Lower leg skin (tissue), 3 donors: ENCODE measurements at regions not wholly inside any gene's neighbourhood (a gene's known extent, or its start where the extent isn't known, plus 50 kb on each side); places are given as distances from the start of the nearest gene placed in this dataset.

Source experiments
- POLR2A ChIP-seq, 2 donors: fragments of 450-650 bp; IDR thresholded peaks; one replicate each; pipeline ENCODE4 v1.6.1; 2016 to 2017; ENCODE audit warnings: antibody characterized with exemption in 2 of 2, mild to moderate bottlenecking in 1 of 2, moderate library complexity in 1 of 2
- TF ChIP-seq, protein P1 (sequence below), 3 donors: fragments of 450-650 bp; IDR thresholded peaks; one replicate each; pipeline ENCODE4 v1.5.1; 2016; ENCODE audit warnings: antibody characterized with exemption in 3 of 3, mild to moderate bottlenecking in 3 of 3, moderate library complexity in 2 of 3

DNA sequence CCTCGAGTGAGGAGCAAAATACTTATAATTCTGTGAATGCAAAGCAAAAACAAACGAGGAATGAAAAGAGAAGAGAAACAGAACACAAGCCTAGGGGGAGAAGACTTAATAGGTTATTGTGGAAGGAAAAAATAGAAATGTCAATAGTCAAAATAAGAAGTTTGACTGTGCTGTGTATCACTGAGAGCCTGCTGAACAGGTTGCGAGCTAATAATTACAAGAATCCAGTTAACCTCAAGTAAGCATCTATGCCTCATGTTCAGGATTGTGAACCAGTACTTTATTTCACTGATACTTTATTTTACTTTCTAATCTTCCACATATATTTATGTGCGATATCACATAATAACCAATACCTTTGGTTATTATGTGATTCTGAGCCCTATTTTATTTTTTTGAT lies 316.7 kb downstream of the OTUD1 start:
- TF ChIP-seq, protein P1, sequence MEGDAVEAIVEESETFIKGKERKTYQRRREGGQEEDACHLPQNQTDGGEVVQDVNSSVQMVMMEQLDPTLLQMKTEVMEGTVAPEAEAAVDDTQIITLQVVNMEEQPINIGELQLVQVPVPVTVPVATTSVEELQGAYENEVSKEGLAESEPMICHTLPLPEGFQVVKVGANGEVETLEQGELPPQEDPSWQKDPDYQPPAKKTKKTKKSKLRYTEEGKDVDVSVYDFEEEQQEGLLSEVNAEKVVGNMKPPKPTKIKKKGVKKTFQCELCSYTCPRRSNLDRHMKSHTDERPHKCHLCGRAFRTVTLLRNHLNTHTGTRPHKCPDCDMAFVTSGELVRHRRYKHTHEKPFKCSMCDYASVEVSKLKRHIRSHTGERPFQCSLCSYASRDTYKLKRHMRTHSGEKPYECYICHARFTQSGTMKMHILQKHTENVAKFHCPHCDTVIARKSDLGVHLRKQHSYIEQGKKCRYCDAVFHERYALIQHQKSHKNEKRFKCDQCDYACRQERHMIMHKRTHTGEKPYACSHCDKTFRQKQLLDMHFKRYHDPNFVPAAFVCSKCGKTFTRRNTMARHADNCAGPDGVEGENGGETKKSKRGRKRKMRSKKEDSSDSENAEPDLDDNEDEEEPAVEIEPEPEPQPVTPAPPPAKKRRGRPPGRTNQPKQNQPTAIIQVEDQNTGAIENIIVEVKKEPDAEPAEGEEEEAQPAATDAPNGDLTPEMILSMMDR (IDR thresholded peaks at IDR 0.05) = no peak
- no peak for TF ChIP-seq POLR2A (IDR thresholded peaks at IDR 0.05)
